H1 (cell line): ENCODE measurements at regions not wholly inside any gene's neighbourhood (a gene's known extent, or its start where the extent isn't known, plus 50 kb on each side); places are given as distances from the start of the nearest gene placed in this dataset.

Experiments
- CTCF ChIA-PET: fragments of 300-600 bp; sonication (Branson Sonifier 250); formaldehyde crosslinking; loops from one replicate; lab custom pipeline; 2021; ENCODE audit not compliant: partially characterized antibody; lab: Charles Lee
- POLR2A ChIA-PET: fragments of 300-600 bp; sonication (Branson Sonifier 250); formaldehyde crosslinking; loops from one replicate; lab custom pipeline; 2021; ENCODE audit warnings: inconsistent platforms; ENCODE audit not compliant: partially characterized antibody; lab: Charles Lee
- DNase-seq, 2 experiments: peaks; one replicate each; pipeline versions ENCODE4 v3.0.0 to v3.0.0-alpha.2; 2010 to 2022; ENCODE audit warnings: low spot score in 2 of 2, low read depth in 1 of 2, mixed read lengths in 1 of 2
- FAIRE-seq: peaks from 2 replicates; lab custom pipeline; 2011; peaks lifted over from hg19 to GRCh38; lab: Jason Lieb, UNC
- H2AFZ ChIP-seq: 2 replicates; pipeline ENCODE4 v1.8.1; 2012; ENCODE audit warnings: low read length, inconsistent platforms
- H2AK5ac ChIP-seq: 2 replicates; pipeline ENCODE4 v1.6.1; 2013; ENCODE audit warnings: low read depth, low read length
- H2BK120ac ChIP-seq: replicated peaks from 2 replicates; pipeline ENCODE3; 2013; ENCODE audit warnings: low read depth, low read length, inconsistent platforms
- H2BK12ac ChIP-seq: 2 replicates; pipeline ENCODE4 v1.6.1; 2013; ENCODE audit warnings: low read depth, low read length
- H2BK15ac ChIP-seq: 2 replicates; pipeline ENCODE4 v1.6.1; 2013; ENCODE audit warnings: low read length
- H2BK20ac ChIP-seq: 2 replicates; pipeline ENCODE4 v1.6.1; 2013; ENCODE audit warnings: low read length
- H2BK5ac ChIP-seq: 2 replicates; pipeline ENCODE4 v1.6.1; 2013; ENCODE audit warnings: low read depth, low read length
- H3K14ac ChIP-seq: 2 replicates; pipeline ENCODE4 v1.6.1; 2013; ENCODE audit warnings: inconsistent platforms; ENCODE audit not compliant: insufficient read length
- H3K18ac ChIP-seq: 2 replicates; pipeline ENCODE4 v1.6.1; 2013; ENCODE audit warnings: low read length; ENCODE audit errors: extremely low read depth
- H3K23ac ChIP-seq: 2 replicates; pipeline ENCODE4 v1.6.1; 2013; ENCODE audit warnings: inconsistent platforms; ENCODE audit not compliant: insufficient read length
- H3K23me2 ChIP-seq: 2 replicates; pipeline ENCODE4 v1.6.1; 2013; ENCODE audit warnings: low read depth, low read length
- H3K27ac ChIP-seq: 2 replicates; pipeline ENCODE4 v1.6.1; 2011; ENCODE audit warnings: low read depth, low read length, inconsistent platforms
- H3K27me3 ChIP-seq, 4 experiments: replicated peaks in 1 of 4; 1 replicate in 1 of 4; 2 replicates in 3 of 4; pipeline versions ENCODE4 v1.6.1 to v1.8.1; 2011 to 2013; ENCODE audit warnings: low read length in 3 of 4, mild to moderate bottlenecking in 3 of 4, inconsistent platforms in 2 of 4, mixed read lengths in 2 of 4, moderate library complexity in 1 of 4; ENCODE audit not compliant: control insufficient read depth in 3 of 4, insufficient read depth in 3 of 4; ENCODE audit errors: extremely low read depth in 1 of 4
- H3K36me3 ChIP-seq, 4 experiments: 2 replicates each; pipeline versions ENCODE4 v1.6.1 to v1.8.1; 2011 to 2013; ENCODE audit warnings: mild to moderate bottlenecking in 4 of 4, low read length in 3 of 4, moderate library complexity in 2 of 4, control low read depth in 1 of 4, inconsistent platforms in 1 of 4; ENCODE audit not compliant: insufficient read depth in 4 of 4, control insufficient read depth in 2 of 4
- H3K4ac ChIP-seq: replicated peaks from 2 replicates; pipeline ENCODE3; 2013; ENCODE audit warnings: low read length, low read depth, mixed read lengths, inconsistent platforms; ENCODE audit not compliant: insufficient read length
- H3K4me1 ChIP-seq, 4 experiments: replicated peaks in 1 of 4; 1 replicate in 1 of 4; 2 replicates in 3 of 4; pipeline versions ENCODE4 v1.6.1 to v1.8.1; 2011 to 2013; ENCODE audit warnings: low read length in 3 of 4, inconsistent platforms in 2 of 4, mixed read lengths in 1 of 4; ENCODE audit not compliant: insufficient read depth in 4 of 4, control insufficient read depth in 3 of 4
- H3K4me2 ChIP-seq, 2 experiments: 2 replicates each; pipeline versions ENCODE4 v1.6.1 to v1.8.1; 2011 to 2013; ENCODE audit warnings: low read depth in 2 of 2, low read length in 2 of 2, control low read depth in 1 of 2, inconsistent platforms in 1 of 2, mild to moderate bottlenecking in 1 of 2; ENCODE audit not compliant: insufficient read depth in 1 of 2
- H3K4me3 ChIP-seq, 4 experiments: fragments of 200-600, 300-600 bp in 1 of 4; sonication (generic), shearing (Covaris generic), sonication (Bioruptor Twin) in 1 of 4; 2 replicates each; pipeline versions ENCODE4 v1.5.1 to v1.8.1; 2011 to 2016; ENCODE audit warnings: low read length in 4 of 4, low read depth in 3 of 4, control low read depth in 2 of 4, inconsistent platforms in 2 of 4, mild to moderate bottlenecking in 2 of 4, mixed read lengths in 1 of 4, moderate library complexity in 1 of 4; ENCODE audit not compliant: insufficient read depth in 2 of 4; ENCODE audit errors: extremely low read depth in 1 of 4
- H3K56ac ChIP-seq: replicated peaks from 2 replicates; pipeline ENCODE3; 2013; ENCODE audit warnings: low read depth, mild to moderate bottlenecking, mixed read lengths, low read length, inconsistent platforms; ENCODE audit not compliant: insufficient read length
- H3K79me1 ChIP-seq: 2 replicates; pipeline ENCODE4 v1.6.1; 2013; ENCODE audit warnings: low read depth, low read length, control low read depth
- H3K79me2 ChIP-seq, 2 experiments: 2 replicates each; pipeline versions ENCODE4 v1.6.1 to v1.8.1; 2012 to 2013; ENCODE audit warnings: low read length in 2 of 2, mild to moderate bottlenecking in 2 of 2, inconsistent platforms in 1 of 2; ENCODE audit not compliant: insufficient read depth in 2 of 2, control insufficient read depth in 1 of 2
- H3K9ac ChIP-seq, 4 experiments: replicated peaks in 1 of 4; 1 replicate in 1 of 4; 2 replicates in 3 of 4; pipeline versions ENCODE4 v1.6.1 to v1.8.1; 2011 to 2013; ENCODE audit warnings: low read depth in 3 of 4, low read length in 3 of 4, control low read depth in 2 of 4, mild to moderate bottlenecking in 2 of 4, moderate library complexity in 2 of 4, inconsistent platforms in 1 of 4; ENCODE audit errors: extremely low read depth in 1 of 4
- H3K9me3 ChIP-seq, 2 experiments: 2 replicates each; pipeline versions ENCODE4 v1.6.1 to v1.8.1; 2012 to 2013; ENCODE audit warnings: mild to moderate bottlenecking in 2 of 2, moderate library complexity in 2 of 2, control low read depth in 1 of 2, inconsistent platforms in 1 of 2, low read depth in 1 of 2, low read length in 1 of 2, mixed read lengths in 1 of 2; ENCODE audit not compliant: insufficient read depth in 2 of 2
- H4K20me1 ChIP-seq, 2 experiments: replicated peaks in 1 of 2; 2 replicates each; pipeline versions ENCODE3 to v1.8.1; 2011 to 2013; ENCODE audit warnings: inconsistent platforms in 2 of 2, low read length in 2 of 2, mild to moderate bottlenecking in 1 of 2; ENCODE audit not compliant: insufficient read depth in 2 of 2, control insufficient read depth in 1 of 2
- H4K5ac ChIP-seq: 2 replicates; pipeline ENCODE4 v1.6.1; 2013; ENCODE audit warnings: low read length, low read depth, mixed read lengths, inconsistent platforms; ENCODE audit not compliant: insufficient read length
- H4K8ac ChIP-seq: 2 replicates; pipeline ENCODE4 v1.8.0; 2013; ENCODE audit warnings: mild to moderate bottlenecking, moderate library complexity, low read length, inconsistent platforms; ENCODE audit not compliant: insufficient read depth; ENCODE audit errors: extremely low read depth
- H4K91ac ChIP-seq: replicated peaks from 2 replicates; pipeline ENCODE3; 2013; ENCODE audit warnings: low read length, mixed read lengths, inconsistent platforms; ENCODE audit not compliant: insufficient read length
- CTBP2 ChIP-seq: IDR thresholded peaks from 2 replicates; pipeline ENCODE4 v1.7.0; 2011; ENCODE audit warnings: borderline replicate concordance, mild to moderate bottlenecking, moderate library complexity, mixed read lengths, low read length; ENCODE audit not compliant: insufficient read depth, insufficient read length
- E2F6 ChIP-seq: IDR thresholded peaks from 2 replicates; pipeline ENCODE4 v1.6.1; 2012; ENCODE audit warnings: inconsistent platforms
- EP300 ChIP-seq, 2 experiments: IDR thresholded peaks; 1 replicate in 1 of 2; 2 replicates in 1 of 2; pipeline ENCODE4 v1.6.1; 2011 to 2012; ENCODE audit warnings: low read depth in 2 of 2, low read length in 2 of 2, mild to moderate bottlenecking in 2 of 2, borderline replicate concordance in 1 of 2, inconsistent platforms in 1 of 2, moderate library complexity in 1 of 2
- POLR2A ChIP-seq, 2 experiments: IDR thresholded peaks; 1 replicate in 1 of 2; 2 replicates in 1 of 2; pipeline ENCODE4 v1.6.1; 2011; ENCODE audit warnings: low read depth in 2 of 2, low read length in 2 of 2, mild to moderate bottlenecking in 2 of 2; ENCODE audit errors: control extremely low read depth in 1 of 2
- RAD21 ChIP-seq, 2 experiments: IDR thresholded peaks in 1 of 2; conservative IDR thresholded peaks in 1 of 2; 2 replicates each; pipeline ENCODE4 v1.6.1; 2011; ENCODE audit warnings: low read depth in 2 of 2, low read length in 2 of 2, improper control_type of control experiment in 1 of 2, inconsistent platforms in 1 of 2, mild to moderate bottlenecking in 1 of 2, moderate library complexity in 1 of 2
- RNF2 ChIP-seq: fragments of 200-900, 300-1000 bp; sonication (generic); IDR thresholded peaks from 2 replicates; pipeline ENCODE4 v1.7.1; 2016; ENCODE audit warnings: borderline replicate concordance, low read depth, mild to moderate bottlenecking, antibody characterized with exemption, low read length; ENCODE audit not compliant: poor library complexity, severe bottlenecking; ENCODE audit errors: missing control alignments
- WGBS, 2 experiments: shearing (Covaris generic) in 1 of 2; methylation state at CpG; one replicate each; pipeline versions ENCODE4 v1.1.6 to v1.1.7; 2013 to 2015; ENCODE audit warnings: low lambda C conversion rate in 2 of 2, mixed read lengths in 2 of 2, inconsistent platforms in 1 of 2, low coverage in 1 of 2, missing lambda C conversion rate in 1 of 2; ENCODE audit not compliant: insufficient replicate concordance in 2 of 2, insufficient coverage in 1 of 2, insufficient read length in 1 of 2; ENCODE audit errors: extremely low coverage in 1 of 2, missing lambda C conversion rate in 1 of 2; 5-methylcytosine and 5-hydroxymethylcytosine counted together

GRCh38 chr12:88723219-88723618 lies 142.9 kb upstream of the KITLG start:
- H3K23me2 ChIP-seq, result no peaks in the 10 kb centered on the region; the same call in 1 of the 2 replicates
- H2BK12ac ChIP-seq, result no peak overlapping the region
- H3K27me3 ChIP-seq, result no peaks in the 10 kb centered on the region
- no peak overlapping the region for H3K18ac ChIP-seq
- no peak overlapping the region for H2AFZ ChIP-seq
- H2AK5ac ChIP-seq, result no peak overlapping the region
- POLR2A ChIA-PET, result no interaction called here
- no peak overlapping the region for H4K8ac ChIP-seq
- H3K79me2 ChIP-seq, result no peaks in the 10 kb centered on the region
- no peak overlapping the region for H3K23ac ChIP-seq
- H3K4me3 ChIP-seq, result no peak overlapping the region
- H3K36me3 ChIP-seq, result no peaks in the 10 kb centered on the region
- no peak overlapping the region for H4K5ac ChIP-seq
- H3K9ac ChIP-seq, result no peak overlapping the region
- no peaks in the 10 kb centered on the region for H3K9me3 ChIP-seq
- FAIRE-seq, result no peak
- H3K27ac ChIP-seq, result no peak overlapping the region
- no peak overlapping the region for H2BK120ac ChIP-seq
- CTCF ChIA-PET, result interaction anchor here (0.7 kb wide), 1 partner anchor 19 kb away, joined by 3 read pairs; no protein-coding TSS in a partner anchor
- no peaks in the 10 kb centered on the region for H3K79me1 ChIP-seq
- H3K4ac ChIP-seq, result no peak overlapping the region
- H3K4me1 ChIP-seq, result no peaks in the 10 kb centered on the region
- H2BK20ac ChIP-seq, result no peak overlapping the region
- H3K14ac ChIP-seq, result no peak overlapping the region
- no peak overlapping the region for H4K91ac ChIP-seq
- no peak overlapping the region for H3K4me2 ChIP-seq
- no peak overlapping the region for H2BK5ac ChIP-seq
- H2BK15ac ChIP-seq, result no peak overlapping the region
- H3K56ac ChIP-seq, result no peak overlapping the region
- H4K20me1 ChIP-seq, result no peaks in the 10 kb centered on the region
- no peak for DNase-seq
- WGBS, 2 experiments, result 96% methylated on average over 3 of the region's 3 CpGs; no CpG with 5 or more reads in 1 of the 2 experiments
- TF ChIP-seq CTBP2 (no peak), RAD21 (IDR thresholded peaks at IDR 0.05 in 1 of 2, conservative IDR thresholded peaks at IDR 0.05 in 1 of 2; ENCODE audit: low read depth in 2 of 2, low read length in 2 of 2) (no peak), E2F6 (no peak), RNF2 (no peak), POLR2A (IDR thresholded peaks at IDR 0.05; ENCODE audit: control extremely low read depth in 1 of 2, low read depth in 2 of 2, low read length in 2 of 2) (no peak), EP300 (IDR thresholded peaks at IDR 0.05; ENCODE audit: borderline replicate concordance in 1 of 2, low read depth in 2 of 2, low read length in 2 of 2) (no peak)
